ENCODE measurements at regions not wholly inside any gene's neighbourhood (a gene's known extent, or its start where the extent isn't known, plus 50 kb on each side); places are given as distances from the start of the nearest gene placed in this dataset.

GRCh38 chr19:29395111-29395733 lies 130.6 kb upstream of the VSTM2B start:
- TF ChIP-seq SMC3 (IDR thresholded peaks at IDR 0.05) (no peak), RAD21 (conservative IDR thresholded peaks at IDR 0.05 in 1 of 2, IDR thresholded peaks at IDR 0.05 in 1 of 2) (no peak), CTCF (IDR thresholded peaks at IDR 0.05) (no peak)

Measured in A549 (cell line).